GM13976 (cell line): ENCODE measurements at regions not wholly inside any gene's neighbourhood (a gene's known extent, or its start where the extent isn't known, plus 50 kb on each side); places are given as distances from the start of the nearest gene placed in this dataset.

Experiments used
- DNase-seq: peaks from one replicate; pipeline ENCODE4 v3.0.0; 2012; ENCODE audit warnings: low spot score
- CTCF ChIP-seq: IDR thresholded peaks from 2 replicates; pipeline ENCODE4 v1.5.1; 2012; ENCODE audit warnings: borderline replicate concordance, mild to moderate bottlenecking; ENCODE audit not compliant: insufficient read depth; ENCODE audit errors: extremely low read depth, missing control alignments, control extremely low read depth
- in situ Hi-C: fragments of 300-500 bp; cut with MboI; formaldehyde crosslinking; loops from one replicate; pipeline ENCODE4 v1.12.0; 2022; ENCODE audit warnings: low sequenced_read_pairs, mixed read lengths, inconsistent platforms; ENCODE audit not compliant: unreplicated experiment

GRCh38 chr1:869499-870244, 54.1 kb upstream of the SAMD11 start:
- TF ChIP-seq CTCF = peak; percentile 94
- DNase-seq = peak; percentile 86
- in situ Hi-C loops = no loop called here
